Naive thymus-derived CD8-positive, alpha-beta T cell (primary cell): ENCODE measurements at regions not wholly inside any gene's neighbourhood (a gene's known extent, or its start where the extent isn't known, plus 50 kb on each side); places are given as distances from the start of the nearest gene placed in this dataset.

Experiments used
- ATAC-seq, 2 donors: fragments of 150-1000 bp; cut with Tn5 transposase in 1 of 2; sonication (Bioruptor Pico), chemical (Tn5 transposase) in 1 of 2; 1 replicate in 1 of 2; 2 replicates in 1 of 2; pipeline ENCODE4 v1.10.0; 2021; ENCODE audit warnings: mild to moderate bottlenecking in 2 of 2, moderate library complexity in 2 of 2
- POLR2A ChIA-PET: fragments of 350-600 bp; sonication (Branson Sonifier 250); formaldehyde crosslinking; loops from one replicate; lab custom pipeline; 2021; ENCODE audit warnings: antibody characterized with exemption; lab: Charles Lee
- DNase-seq, 10 donors: peaks; one replicate each; pipeline versions ENCODE4 v3.0.0 to v3.0.0-alpha.2; 2020 to 2022
- H3K27ac Mint-ChIP-seq, 10 donors: one replicate each; pipeline ENCODE4 v1.8.0; 2020 to 2022; ENCODE audit warnings: mild to moderate bottlenecking in 10 of 10, mixed read lengths in 10 of 10, moderate library complexity in 4 of 10, inconsistent platforms in 1 of 10
- H3K27me3 Mint-ChIP-seq, 5 donors: one replicate each; pipeline ENCODE4 v1.8.0; 2021 to 2022; ENCODE audit warnings: mixed read lengths in 5 of 5
- H3K36me3 Mint-ChIP-seq, 3 donors: one replicate each; pipeline ENCODE4 v1.8.0; 2020 to 2022; ENCODE audit warnings: mixed read lengths in 3 of 3, mild to moderate bottlenecking in 2 of 3, inconsistent platforms in 1 of 3
- H3K4me1 Mint-ChIP-seq, 4 donors: one replicate each; pipeline ENCODE4 v1.8.0; 2021 to 2022; ENCODE audit warnings: mixed read lengths in 4 of 4
- H3K4me3 Mint-ChIP-seq, 10 donors: one replicate each; pipeline ENCODE4 v1.8.0; 2020 to 2022; ENCODE audit warnings: mild to moderate bottlenecking in 10 of 10, mixed read lengths in 10 of 10, moderate library complexity in 6 of 10, inconsistent platforms in 1 of 10
- H3K9me3 Mint-ChIP-seq, 9 donors: one replicate each; pipeline ENCODE4 v1.8.0; 2020 to 2022; ENCODE audit warnings: mixed read lengths in 9 of 9, mild to moderate bottlenecking in 3 of 9, inconsistent platforms in 1 of 9, moderate library complexity in 1 of 9

DNA sequence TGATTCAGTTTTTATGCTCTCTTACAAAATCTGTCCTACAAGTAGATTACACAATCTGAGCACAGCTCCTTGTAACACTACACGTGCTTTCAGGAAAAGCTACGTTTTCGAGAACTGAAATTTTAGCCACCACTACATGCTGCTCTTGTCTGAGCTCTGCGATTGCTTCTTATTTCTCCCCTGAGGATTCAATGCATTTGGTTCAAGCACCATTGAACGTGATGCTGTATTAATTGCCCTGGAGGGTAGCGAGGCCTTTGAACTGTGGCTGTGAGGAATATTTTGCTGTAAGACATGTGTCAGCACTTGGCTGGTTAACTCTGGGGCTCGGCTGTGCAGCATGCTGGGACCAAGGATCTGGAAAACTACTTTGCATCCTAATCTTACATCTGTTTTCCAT is 405.8 kb downstream of the EPHA4 start:
- Mint-ChIP-seq H3K4me3 (no peak overlapping the region), H3K27ac (no peak overlapping the region), H3K9me3 (peaks cover 0 to 2% (median 0%) of the 10 kb centered on the region in 9 donors), H3K4me1 (peaks cover 0 to 5% (median 0%) of the 10 kb centered on the region in 4 donors), H3K27me3 (no peaks in the 10 kb centered on the region), H3K36me3 (peaks cover 0 to 2% (median 0%) of the 10 kb centered on the region in 3 donors)
- no peak for DNase-seq
- POLR2A ChIA-PET, result no interaction called here
- ATAC-seq, result no peak

DNA sequence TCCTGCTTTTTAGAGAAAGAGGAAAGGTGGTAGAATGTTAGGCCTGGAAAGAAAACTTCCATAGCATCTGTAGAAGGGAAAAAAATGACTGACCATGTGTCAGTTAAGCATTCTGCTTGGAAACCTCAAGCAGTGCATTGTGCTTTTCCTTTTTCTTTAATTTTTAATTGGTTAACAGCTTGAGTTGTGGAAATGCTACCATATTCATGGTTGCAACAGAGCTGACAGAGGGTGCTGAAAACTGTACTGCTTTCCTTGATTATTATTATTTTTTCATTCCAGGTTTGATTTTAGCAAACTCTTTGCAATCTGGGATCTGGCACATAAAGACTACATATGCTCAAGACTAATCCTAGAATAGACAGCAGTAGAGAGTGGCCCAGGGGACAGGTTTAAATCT is 404.5 kb downstream of the EPHA4 start:
- H3K36me3 Mint-ChIP-seq, result peaks cover 0 to 2% (median 0%) of the 10 kb centered on the region in 3 donors
- H3K9me3 Mint-ChIP-seq, result no peaks in the 10 kb centered on the region
- H3K27me3 Mint-ChIP-seq, result no peaks in the 10 kb centered on the region
- H3K4me1 Mint-ChIP-seq, result peaks cover 0 to 5% (median 0%) of the 10 kb centered on the region in 4 donors
- no peak overlapping the region for H3K27ac Mint-ChIP-seq
- POLR2A ChIA-PET, result no interaction called here
- ATAC-seq, result no peak
- DNase-seq, result no peak
- H3K4me3 Mint-ChIP-seq, result no peak overlapping the region

DNA sequence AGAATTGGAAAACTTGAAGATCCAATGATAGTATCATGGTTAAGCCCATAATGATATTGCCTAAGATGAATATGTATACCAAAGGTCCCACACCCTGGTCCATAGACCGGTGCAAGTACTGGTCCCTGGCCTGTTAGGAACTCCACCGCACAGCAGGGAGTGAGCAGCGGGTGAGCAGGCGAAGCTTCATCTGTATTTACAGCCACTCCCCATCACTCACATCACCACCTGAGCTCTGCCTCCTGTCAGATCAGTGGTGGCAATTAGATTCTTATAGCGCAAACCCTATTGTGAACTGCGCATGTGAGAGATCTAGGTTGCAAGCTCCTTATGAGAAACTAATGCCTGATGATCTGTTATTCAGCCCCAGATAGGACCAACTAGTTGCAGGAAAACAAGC is 402.4 kb downstream of the EPHA4 start:
- Mint-ChIP-seq H3K4me3 (no peak overlapping the region), H3K27me3 (no peaks in the 10 kb centered on the region), H3K4me1 (peaks cover 0 to 5% (median 0%) of the 10 kb centered on the region in 4 donors), H3K9me3 (no peaks in the 10 kb centered on the region), H3K27ac (no peak overlapping the region), H3K36me3 (peaks cover 0 to 2% (median 0%) of the 10 kb centered on the region in 3 donors)
- no peak for ATAC-seq
- no peak for DNase-seq
- POLR2A ChIA-PET, result no interaction called here

DNA sequence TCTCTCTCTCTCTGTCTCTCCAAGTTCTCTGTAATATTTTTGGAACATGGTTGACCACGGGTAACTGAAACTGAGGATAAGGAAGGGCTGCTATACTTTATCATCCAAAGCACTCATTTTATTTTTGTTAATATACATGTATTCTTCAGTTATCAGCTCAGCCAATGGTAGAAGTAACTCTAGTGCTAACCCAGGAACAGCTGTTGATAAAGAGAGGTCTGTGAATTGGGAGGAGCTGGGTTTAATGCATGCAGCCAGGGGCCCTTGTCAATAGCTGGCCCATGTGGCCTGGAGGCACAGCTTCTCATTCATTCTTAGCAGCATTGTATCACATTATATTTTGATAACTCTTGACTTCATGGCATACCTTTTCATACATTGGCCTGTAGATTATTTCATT is 401.6 kb downstream of the EPHA4 start:
- no peaks in the 10 kb centered on the region for H3K9me3 Mint-ChIP-seq
- H3K4me1 Mint-ChIP-seq, result peaks cover 0 to 5% (median 0%) of the 10 kb centered on the region in 4 donors
- no peak overlapping the region for H3K27ac Mint-ChIP-seq
- H3K36me3 Mint-ChIP-seq, result peaks cover 0 to 2% (median 0%) of the 10 kb centered on the region in 3 donors
- no peak for ATAC-seq
- no peak overlapping the region for H3K4me3 Mint-ChIP-seq
- DNase-seq, result no peak
- no peaks in the 10 kb centered on the region for H3K27me3 Mint-ChIP-seq
- POLR2A ChIA-PET, result no interaction called here

DNA sequence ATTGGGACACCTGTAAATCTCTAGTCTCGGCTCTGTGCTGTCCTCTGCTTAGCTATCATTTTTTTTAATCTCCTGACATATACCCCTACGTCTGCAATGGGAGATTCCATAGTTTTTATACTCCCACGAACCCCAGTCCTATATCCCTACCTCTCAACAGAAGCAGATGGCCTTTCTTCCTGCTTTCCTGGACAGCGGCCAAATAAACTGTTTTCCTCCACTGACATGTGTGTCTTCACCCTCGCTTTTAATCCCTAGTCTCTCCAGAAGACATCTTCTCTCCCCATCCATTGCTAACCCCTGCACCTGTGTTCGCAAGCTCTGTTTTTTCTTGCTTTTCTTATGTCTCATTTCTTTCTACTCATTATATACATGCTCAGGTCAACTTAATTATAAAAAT is 395.4 kb downstream of the EPHA4 start:
- peaks cover 0 to 2% (median 0%) of the 10 kb centered on the region in 9 donors for H3K9me3 Mint-ChIP-seq
- peaks cover 0 to 4% (median 0%) of the 10 kb centered on the region in 5 donors for H3K27me3 Mint-ChIP-seq
- H3K36me3 Mint-ChIP-seq, result no peaks in the 10 kb centered on the region
- POLR2A ChIA-PET, result no interaction called here
- ATAC-seq, result no peak
- no peak for DNase-seq
- no peak overlapping the region for H3K27ac Mint-ChIP-seq
- H3K4me1 Mint-ChIP-seq, result no peaks in the 10 kb centered on the region
- H3K4me3 Mint-ChIP-seq, result no peak overlapping the region

DNA sequence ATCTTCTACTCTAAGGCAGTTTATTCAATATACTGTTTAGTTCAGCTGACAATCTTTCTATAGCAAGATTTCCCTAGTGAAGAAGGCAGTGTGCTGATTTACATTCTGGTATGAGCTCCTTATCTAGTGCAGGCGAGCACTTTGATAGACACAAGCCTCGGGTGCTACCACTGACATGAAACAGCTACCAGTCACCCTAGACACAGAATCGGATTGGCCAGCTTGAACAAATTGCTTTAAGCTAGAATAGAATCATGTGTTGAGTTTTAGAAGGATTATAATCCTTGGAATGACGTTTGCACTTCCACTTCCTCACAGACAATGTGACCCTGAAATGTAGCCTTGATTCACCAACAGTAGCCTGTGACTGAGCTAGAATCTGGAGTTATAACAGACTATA is 394.0 kb downstream of the EPHA4 start:
- no peaks in the 10 kb centered on the region for H3K36me3 Mint-ChIP-seq
- peaks cover 0 to 2% (median 0%) of the 10 kb centered on the region in 9 donors for H3K9me3 Mint-ChIP-seq
- no peak overlapping the region for H3K4me3 Mint-ChIP-seq
- no peaks in the 10 kb centered on the region for H3K4me1 Mint-ChIP-seq
- POLR2A ChIA-PET, result no interaction called here
- peaks cover 0 to 4% (median 0%) of the 10 kb centered on the region in 5 donors for H3K27me3 Mint-ChIP-seq
- H3K27ac Mint-ChIP-seq, result no peak overlapping the region
- DNase-seq (no peak), ATAC-seq (no peak)

DNA sequence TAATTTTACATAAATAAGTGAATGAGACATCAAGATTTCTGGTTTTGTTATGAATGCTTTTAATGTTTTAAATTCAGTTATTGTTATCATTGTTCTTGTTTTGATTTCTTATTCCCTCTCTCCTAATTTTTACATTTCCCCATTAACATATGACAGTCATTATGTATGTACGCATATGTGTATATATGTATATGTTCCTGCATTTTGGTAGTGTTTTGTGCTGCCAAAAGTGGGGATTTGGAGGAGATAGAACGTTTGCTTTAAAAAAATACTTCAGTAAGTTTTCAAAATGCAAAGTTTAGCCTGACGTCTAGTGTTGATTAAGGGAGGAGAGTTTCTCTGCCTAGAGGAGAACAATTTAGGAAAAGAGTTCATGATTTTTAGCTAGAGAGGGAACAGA is 385.2 kb downstream of the EPHA4 start:
- Mint-ChIP-seq H3K27ac (no peak overlapping the region), H3K4me1 (no peaks in the 10 kb centered on the region), H3K27me3 (peaks cover 0 to 10% (median 4%) of the 10 kb centered on the region in 5 donors), H3K9me3 (peaks cover 0 to 4% (median 0%) of the 10 kb centered on the region in 9 donors), H3K36me3 (no peaks in the 10 kb centered on the region), H3K4me3 (no peak overlapping the region)
- DNase-seq (no peak), ATAC-seq (no peak)
- POLR2A ChIA-PET, result no interaction called here

DNA sequence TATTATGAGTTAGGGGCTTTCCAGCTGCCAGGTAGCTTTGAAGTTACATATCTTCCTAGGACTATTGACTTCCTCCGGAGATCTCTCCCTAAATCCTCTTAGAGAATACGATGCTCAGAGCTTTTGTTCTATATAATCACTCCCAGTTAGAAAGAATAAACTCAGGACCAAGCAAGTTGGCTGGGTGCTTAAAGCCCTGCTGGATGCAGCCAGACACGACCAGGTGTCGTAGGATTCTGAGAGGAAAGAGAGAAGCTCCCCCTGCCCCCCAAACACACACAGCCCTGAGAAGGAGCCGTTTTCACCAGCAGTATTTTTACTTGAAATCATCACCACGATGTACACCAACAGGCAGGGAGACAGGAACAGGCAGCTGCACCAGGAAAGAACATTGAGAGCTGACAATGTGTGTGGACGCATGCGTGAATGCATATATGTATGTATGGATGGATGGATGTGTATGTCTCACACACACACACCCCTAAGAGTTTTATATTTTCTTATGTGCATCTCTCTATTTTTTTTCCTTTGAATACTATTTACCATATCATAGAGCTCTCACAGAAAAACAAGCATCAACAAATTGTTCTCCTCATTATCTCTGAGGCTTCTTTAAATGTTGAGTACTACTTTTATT is 382.6 kb downstream of the EPHA4 start:
- no peak for ATAC-seq
- POLR2A ChIA-PET, result no interaction called here
- H3K27me3 Mint-ChIP-seq, result peaks cover 0 to 10% (median 4%) of the 10 kb centered on the region in 5 donors
- H3K9me3 Mint-ChIP-seq, result peaks cover 0 to 4% (median 0%) of the 10 kb centered on the region in 9 donors
- H3K27ac Mint-ChIP-seq, result peak overlapping the region in 2 of 10 donors; percentile 11 to 68
- no peak overlapping the region for H3K4me3 Mint-ChIP-seq
- H3K36me3 Mint-ChIP-seq, result no peaks in the 10 kb centered on the region
- no peaks in the 10 kb centered on the region for H3K4me1 Mint-ChIP-seq
- no peak for DNase-seq

DNA sequence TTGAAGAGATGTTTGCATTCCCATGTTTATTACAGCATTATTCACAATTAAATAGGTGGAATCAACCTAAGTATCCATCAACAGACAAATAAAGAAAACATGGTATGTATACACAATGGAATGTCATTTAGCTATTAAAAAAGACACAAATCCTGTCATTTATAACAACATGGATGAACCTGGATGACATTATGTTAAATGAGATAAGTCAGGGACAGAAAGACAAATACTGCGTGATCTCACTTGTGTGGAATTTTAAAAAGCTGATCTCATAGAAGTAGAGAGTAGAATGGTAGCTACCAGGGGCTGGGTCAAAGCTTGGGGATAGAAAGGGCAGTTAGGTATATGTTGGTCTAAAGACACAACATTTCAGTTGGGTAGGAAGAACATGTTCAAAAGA is 376.3 kb downstream of the EPHA4 start:
- DNase-seq (no peak), ATAC-seq (no peak)
- Mint-ChIP-seq H3K27ac (no peak overlapping the region), H3K36me3 (no peaks in the 10 kb centered on the region), H3K4me3 (no peak overlapping the region), H3K9me3 (peaks cover 0 to 4% (median 0%) of the 10 kb centered on the region in 9 donors), H3K27me3 (peaks cover 0 to 3% (median 0%) of the 10 kb centered on the region in 5 donors), H3K4me1 (peaks cover 0 to 10% (median 0%) of the 10 kb centered on the region in 4 donors)
- POLR2A ChIA-PET, result no interaction called here

DNA sequence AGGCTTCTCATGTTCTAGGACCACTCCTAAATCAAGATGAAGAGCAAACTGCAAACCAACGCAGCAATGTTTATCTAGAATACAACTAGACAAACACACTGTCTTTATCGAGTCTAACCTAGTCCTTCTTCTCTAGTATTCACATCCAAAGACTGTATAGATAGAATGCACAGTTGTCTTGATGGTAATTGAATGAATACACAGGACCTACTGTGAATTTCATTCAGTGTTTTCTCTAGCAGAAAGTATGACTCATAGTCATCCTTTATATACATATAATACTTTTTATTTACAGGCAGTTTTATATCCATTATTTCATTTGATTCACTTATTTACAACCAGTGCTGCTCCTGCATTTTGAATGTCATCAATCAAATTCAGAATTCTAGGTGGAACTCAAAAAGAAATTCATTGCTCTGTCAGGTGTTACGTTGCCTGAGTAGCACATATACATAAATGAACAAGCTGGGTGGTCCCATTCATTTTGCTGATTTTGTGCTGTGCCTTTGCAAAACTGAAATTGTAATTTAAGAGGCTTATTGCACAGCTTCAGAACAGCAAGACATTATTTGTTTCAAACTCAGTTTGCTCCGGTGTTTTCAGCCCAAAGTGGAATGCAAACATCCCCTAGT is 374.8 kb downstream of the EPHA4 start:
- no peak overlapping the region for H3K4me3 Mint-ChIP-seq
- DNase-seq, result no peak
- H3K27ac Mint-ChIP-seq, result no peak overlapping the region
- POLR2A ChIA-PET, result no interaction called here
- H3K36me3 Mint-ChIP-seq, result no peaks in the 10 kb centered on the region
- no peaks in the 10 kb centered on the region for H3K27me3 Mint-ChIP-seq
- no peaks in the 10 kb centered on the region for H3K9me3 Mint-ChIP-seq
- H3K4me1 Mint-ChIP-seq, result peaks cover 0 to 10% (median 0%) of the 10 kb centered on the region in 4 donors
- ATAC-seq, result no peak

DNA sequence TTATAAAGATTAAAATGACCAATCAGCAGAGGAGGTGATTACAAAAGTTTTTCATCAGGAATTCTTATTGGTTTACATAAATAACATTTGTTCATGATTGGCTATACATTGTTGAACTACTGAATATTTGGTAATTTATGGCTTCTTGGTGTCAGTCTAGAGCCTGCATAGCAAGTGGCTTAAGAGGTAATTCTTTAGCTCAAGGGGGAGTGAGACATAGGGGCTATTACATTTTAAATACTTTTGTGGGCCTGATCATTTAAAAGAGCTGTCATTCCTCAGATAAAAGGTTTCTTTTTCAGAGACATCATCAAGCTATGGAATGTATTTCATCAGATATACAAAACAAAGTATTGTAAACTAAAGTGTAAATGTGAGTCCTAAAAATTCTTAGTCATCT is 373.8 kb downstream of the EPHA4 start:
- H3K4me1 Mint-ChIP-seq, result peaks cover 0 to 17% (median 0%) of the 10 kb centered on the region in 4 donors
- no peaks in the 10 kb centered on the region for H3K9me3 Mint-ChIP-seq
- H3K27ac Mint-ChIP-seq, result no peak overlapping the region
- H3K27me3 Mint-ChIP-seq, result no peaks in the 10 kb centered on the region
- no peaks in the 10 kb centered on the region for H3K36me3 Mint-ChIP-seq
- ATAC-seq, result no peak
- no peak overlapping the region for H3K4me3 Mint-ChIP-seq
- DNase-seq, result no peak
- POLR2A ChIA-PET, result no interaction called here

DNA sequence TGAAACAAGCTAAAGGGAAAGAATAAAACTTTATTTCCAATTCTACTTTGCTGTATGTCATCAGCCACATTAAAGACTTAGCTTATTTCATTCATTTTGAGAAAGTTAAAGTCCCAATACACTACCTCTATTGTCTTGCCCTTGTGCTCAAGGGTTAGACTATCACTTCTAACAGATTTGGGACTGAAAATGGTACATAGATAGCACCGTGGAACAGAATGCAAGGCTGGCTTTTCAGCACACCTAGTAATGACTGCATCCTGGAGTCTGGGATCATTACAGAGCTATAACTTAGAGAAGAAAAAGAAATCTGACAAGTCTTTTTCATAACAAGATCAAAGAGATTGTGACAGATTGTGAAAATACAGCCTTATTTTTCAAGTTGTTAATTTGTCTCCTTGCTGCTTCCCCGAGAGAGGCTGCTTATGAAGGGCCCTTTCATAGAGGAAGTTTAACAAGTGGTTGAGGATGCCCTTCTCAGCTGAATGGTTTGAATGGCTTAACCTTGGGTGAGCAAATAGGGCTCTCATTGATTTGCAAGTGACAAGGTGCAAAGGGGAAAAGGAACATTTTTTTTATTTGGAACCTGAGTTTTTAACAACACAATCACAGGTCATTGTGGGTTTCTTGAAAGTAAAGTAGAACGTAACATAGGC is 371.8 kb downstream of the EPHA4 start:
- no peak overlapping the region for H3K4me3 Mint-ChIP-seq
- POLR2A ChIA-PET, result no interaction called here
- peaks cover 0 to 18% (median 0%) of the 10 kb centered on the region in 4 donors for H3K4me1 Mint-ChIP-seq
- H3K27me3 Mint-ChIP-seq, result no peaks in the 10 kb centered on the region
- H3K9me3 Mint-ChIP-seq, result no peaks in the 10 kb centered on the region
- H3K27ac Mint-ChIP-seq, result no peak overlapping the region
- no peak for DNase-seq
- no peaks in the 10 kb centered on the region for H3K36me3 Mint-ChIP-seq
- ATAC-seq, result no peak

DNA sequence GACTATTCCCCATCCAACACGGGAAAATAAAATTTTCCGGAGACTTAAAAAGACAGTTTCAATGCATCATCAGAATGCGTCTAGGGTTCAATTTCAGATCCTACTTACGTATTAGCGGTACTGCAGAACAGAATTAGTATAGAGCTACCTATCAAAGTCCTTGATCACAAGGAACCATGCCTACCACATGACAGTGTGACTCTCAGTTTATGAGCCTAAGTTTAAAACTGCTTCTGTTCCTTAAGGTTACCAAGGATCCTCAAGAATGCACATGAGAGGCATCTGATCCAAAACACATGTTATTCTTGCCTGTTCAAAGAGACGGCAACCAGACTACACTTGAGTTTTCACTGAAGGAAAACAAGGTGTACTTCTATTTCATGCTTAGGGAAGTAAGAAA is 369.7 kb downstream of the EPHA4 start:
- no peak overlapping the region for H3K4me3 Mint-ChIP-seq
- H3K27me3 Mint-ChIP-seq, result no peaks in the 10 kb centered on the region
- peaks cover 0 to 18% (median 0%) of the 10 kb centered on the region in 4 donors for H3K4me1 Mint-ChIP-seq
- DNase-seq (no peak), ATAC-seq (no peak)
- H3K27ac Mint-ChIP-seq, result no peak overlapping the region
- POLR2A ChIA-PET, result no interaction called here
- H3K36me3 Mint-ChIP-seq, result no peaks in the 10 kb centered on the region
- H3K9me3 Mint-ChIP-seq, result no peaks in the 10 kb centered on the region
